ENCODE measurements at regions not wholly inside any gene's neighbourhood (a gene's known extent, or its start where the extent isn't known, plus 50 kb on each side); places are given as distances from the start of the nearest gene placed in this dataset.

GRCh38 chrX:18065956-18066355 lies 154.7 kb downstream of the BEND2 start:
- TF ChIP-seq CTCF (conservative IDR thresholded peaks at IDR 0.05; ENCODE audit: low read depth, low read length) (no peak), POLR2A (IDR thresholded peaks at IDR 0.05; ENCODE audit: low read depth, low read length) (no peak), RAD21 (IDR thresholded peaks at IDR 0.05; ENCODE audit: low read length) (no peak), USF2 (IDR thresholded peaks at IDR 0.05; ENCODE audit: low read depth, low read length) (no peak), MXI1 (IDR thresholded peaks at IDR 0.05; ENCODE audit: borderline replicate concordance, low read depth, low read length) (no peak), BHLHE40 (IDR thresholded peaks at IDR 0.05; ENCODE audit: low read depth, low read length) (no peak), SMC3 (IDR thresholded peaks at IDR 0.05; ENCODE audit: low read depth, low read length) (no peak), CEBPB (IDR thresholded peaks at IDR 0.05; ENCODE audit: low read depth, low read length) (no peak), MAFK (IDR thresholded peaks at IDR 0.05; ENCODE audit: low read depth, low read length) (no peak), FOS (IDR thresholded peaks at IDR 0.05; ENCODE audit: low read depth, low read length) (no peak), ELK1 (IDR thresholded peaks at IDR 0.05; ENCODE audit: borderline replicate concordance, low read depth, low read length) (no peak), CHD1 (IDR thresholded peaks at IDR 0.05; ENCODE audit: low read depth, low read length) (no peak)

All from IMR-90 (cell line).